ENCODE measurements at regions not wholly inside any gene's neighbourhood (a gene's known extent, or its start where the extent isn't known, plus 50 kb on each side); places are given as distances from the start of the nearest gene placed in this dataset.
"Not testable (repeated sequence)": the region's sequence is repeated elsewhere in the genome, so short reads cannot be mapped to it uniquely, and the experiment has no call there.

DNA sequence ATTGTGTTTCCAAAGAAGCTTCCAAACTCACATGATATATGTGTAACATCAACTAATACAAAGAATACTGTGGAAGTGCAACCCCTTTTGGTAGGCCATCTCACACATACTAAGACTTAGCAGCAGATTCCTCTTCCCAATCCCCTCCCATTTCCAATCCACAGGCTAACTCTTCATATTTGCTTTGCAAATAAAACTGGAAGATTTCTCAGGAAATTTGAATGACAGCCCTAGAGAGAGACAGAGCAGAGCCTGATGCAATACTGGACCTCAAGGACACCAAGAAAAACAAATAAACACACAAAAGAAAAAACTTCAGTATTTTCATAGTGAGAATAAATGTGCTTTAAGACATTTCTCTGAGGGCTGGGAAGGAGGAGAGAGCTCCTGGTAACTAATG is 190.2 kb upstream of the BRINP3 start:
- DNase-seq (ENCODE audit: low read depth, low spot score): no peak

DNA sequence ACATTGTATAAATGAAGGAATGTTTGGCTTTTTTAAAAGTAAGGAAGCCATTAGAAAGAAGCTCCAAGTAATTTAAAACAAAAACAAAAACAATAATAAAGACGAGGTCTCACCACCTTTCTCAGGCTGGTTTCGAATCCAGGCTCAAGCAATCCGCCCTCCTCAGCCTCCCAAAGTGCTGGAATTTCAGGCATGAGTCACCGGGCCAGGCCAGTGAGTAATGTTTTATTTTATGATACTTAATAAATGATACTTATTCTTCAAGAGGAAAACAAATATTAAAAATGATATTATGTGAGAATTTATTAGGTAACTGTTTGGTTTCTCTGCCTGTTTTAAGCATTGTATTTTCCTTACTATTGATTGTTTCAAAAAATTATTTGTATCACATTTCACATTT is 201.4 kb upstream of the BRINP3 start:
- no peak for DNase-seq (ENCODE audit: low read depth, low spot score)

DNA sequence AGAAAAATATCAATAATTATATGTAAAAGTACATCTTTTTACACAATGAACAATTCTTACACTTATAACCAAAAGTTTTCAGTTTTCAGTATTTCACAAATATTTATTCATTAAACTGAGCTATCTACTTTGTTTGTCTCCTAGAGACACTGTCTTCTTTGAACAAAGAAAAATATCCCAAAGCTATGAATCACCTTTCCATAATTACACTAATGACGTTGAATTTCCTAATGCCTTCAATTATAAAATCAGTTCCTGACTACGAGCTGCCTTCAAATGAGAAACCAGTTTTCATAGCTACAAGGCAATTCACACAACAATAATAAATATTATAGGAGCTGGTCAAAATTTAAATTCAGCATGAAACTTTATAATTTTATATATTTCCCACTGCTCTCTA is 201.8 kb upstream of the BRINP3 start:
- no peak for DNase-seq (ENCODE audit: low read depth, low spot score)

DNA sequence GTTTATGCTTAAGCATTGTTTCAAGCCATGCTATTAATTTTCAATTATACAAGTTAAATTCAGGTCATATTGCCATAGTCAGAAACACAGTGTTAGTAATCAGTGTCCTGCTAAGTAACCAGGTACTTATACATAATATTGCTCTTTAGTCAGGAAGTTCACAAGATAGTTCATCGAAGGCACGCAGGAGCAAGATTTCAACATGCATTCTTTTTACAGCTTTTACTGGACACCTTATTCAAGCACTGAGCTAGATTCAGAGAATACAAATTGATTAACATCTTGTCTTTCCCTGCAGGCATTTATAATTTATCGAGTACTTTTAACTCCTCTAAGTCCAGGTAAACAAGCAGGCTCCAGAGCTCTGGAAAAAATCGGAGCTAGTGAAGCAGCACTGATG is 202.3 kb upstream of the BRINP3 start:
- DNase-seq (ENCODE audit: low read depth, low spot score): no peak

DNA sequence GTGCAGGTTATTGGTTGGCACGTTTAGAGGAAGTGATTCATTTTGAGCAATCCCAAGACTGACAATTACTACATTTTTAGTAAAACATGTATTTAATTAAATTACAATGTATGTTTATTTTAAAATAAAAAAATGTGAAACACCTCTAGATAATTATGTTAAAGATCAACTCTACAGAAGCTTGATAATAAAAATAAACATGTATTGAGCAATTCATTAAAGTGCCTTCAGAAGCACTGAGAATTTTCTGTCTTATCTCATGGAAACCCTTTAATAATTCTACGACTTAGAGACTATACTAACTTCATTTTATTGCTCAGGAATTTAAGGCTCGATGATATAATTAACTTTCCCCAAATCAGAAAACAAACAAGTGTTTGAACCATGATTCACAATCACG is 208.0 kb upstream of the BRINP3 start:
- DNase-seq (ENCODE audit: low read depth, low spot score): no peak

DNA sequence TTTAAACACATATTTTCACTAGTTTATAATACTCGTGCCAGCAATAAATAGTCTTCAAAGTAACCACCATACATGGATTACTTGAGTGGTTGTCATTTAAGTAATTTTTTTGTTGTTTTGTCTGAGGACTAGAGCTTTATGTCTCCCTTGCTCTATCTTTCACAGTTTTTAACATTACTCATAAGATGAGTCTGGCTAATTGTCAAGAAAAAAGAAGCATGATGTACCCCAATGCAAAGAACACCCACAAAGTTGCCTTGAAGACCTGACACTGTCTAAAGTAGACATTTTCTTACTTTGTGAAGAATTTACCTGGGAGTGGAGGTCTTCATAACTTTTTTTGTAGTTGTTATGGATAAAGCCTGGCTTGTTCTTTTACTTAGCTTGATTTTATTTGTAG is 210.4 kb upstream of the BRINP3 start:
- DNase-seq (ENCODE audit: low read depth, low spot score): no peak

DNA sequence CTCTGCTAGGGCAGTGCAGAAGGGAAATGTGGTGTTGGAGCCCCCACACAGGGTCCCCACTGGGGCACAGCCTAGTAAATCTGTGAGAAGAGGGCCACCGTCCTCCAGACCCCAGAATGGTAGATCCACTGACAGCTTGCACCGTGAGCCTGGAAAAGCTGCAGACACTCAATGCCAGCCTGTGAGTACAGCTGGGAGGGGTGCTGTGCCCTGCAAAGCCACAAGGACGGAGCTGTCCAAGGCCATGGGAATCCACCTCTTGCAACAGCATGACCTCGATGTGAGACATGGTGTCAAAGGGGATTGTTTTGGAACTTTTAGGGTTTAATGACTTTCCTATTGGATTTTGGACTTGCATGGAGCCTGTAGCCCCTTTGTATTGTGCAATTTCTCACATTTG is 220.8 kb upstream of the BRINP3 start:
- DNase-seq (ENCODE audit: low read depth, low spot score): not testable (repeated sequence)

DNA sequence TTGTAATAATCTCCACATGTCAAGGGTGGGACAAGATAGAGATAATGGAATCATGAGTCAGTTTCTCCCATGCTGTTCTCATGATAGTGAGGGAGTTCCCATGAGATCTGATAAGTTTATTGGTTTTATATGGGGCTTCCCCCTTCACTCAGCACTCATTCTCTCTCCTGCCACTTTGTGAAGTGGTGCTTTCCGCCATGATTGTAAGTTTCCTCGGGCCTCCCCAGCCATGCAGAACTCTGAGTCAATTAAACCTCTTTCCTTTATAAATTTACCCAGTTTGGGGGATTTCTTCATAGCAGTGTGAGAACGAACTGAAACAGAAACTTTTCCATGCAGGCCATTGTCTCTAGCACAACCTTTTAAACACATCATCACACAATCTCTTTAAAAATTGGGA is 221.5 kb upstream of the BRINP3 start:
- no peak for DNase-seq (ENCODE audit: low read depth, low spot score)

DNA sequence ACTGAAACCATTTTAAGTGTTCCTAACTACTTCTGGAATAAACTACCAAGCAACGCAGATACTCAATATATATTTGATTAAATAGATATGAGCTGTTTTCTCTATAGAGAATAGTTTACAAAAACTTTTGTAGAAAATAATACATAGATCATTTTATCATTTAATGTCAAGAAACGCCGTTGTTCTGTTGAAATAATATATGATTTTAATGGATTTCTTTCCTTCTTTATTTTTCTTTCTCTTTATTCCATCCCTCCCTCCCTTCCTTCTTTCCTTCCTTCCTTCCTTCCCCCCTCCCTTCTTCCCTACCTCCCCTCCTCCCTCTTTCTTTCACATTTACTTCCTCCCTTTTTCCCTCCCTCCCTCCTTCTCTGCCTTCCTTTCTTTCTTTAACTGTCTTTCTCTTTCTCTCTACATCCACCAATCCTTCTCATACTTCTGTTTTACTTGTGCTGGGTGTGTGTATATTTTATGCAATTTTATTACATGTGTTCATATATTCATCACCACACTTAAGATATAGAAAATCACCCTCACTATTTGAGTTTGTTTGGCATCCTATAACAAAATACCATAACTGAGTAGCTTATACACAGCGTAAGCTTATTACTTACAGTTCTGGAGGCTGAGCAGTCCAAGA is 230.9 kb upstream of the BRINP3 start:
- no peak for DNase-seq (ENCODE audit: low read depth, low spot score)

DNA sequence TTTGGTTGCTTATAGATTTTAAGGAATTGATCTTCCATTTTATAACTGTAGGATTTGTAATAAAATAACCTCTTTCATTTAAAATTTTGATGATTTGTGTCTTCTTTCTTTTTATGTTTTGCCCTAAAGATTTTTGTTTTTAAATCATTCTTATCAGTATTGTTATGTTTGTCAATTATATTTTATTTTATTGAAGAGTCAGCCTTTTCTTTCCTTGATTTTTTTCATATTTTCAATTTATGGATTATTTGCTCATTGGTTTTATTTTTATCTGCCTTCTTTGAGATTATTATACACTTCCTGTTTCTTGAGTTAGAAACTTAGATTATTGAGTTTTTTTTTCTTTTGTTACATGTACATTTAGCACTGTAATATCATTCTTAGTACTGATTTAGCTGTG is 233.4 kb upstream of the BRINP3 start:
- DNase-seq (ENCODE audit: low read depth, low spot score): no peak

DNA sequence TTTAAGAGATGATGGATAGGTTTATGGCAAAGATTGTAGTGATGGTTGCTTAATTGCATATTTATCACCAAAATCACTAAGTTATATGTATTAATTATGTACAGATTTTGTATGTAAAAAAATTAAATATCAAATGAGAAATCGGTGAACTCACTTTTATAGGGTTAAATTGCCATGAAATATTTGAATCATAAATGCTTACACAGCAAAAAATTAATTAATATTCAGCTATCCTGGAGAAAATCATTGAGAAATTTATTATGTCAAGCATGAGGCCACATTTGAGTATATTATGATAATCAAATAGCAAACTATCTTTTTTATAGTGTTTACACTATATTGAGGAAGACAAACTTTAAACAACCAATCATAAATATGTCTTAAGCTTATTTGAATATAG is 239.4 kb upstream of the BRINP3 start:
- no peak for DNase-seq (ENCODE audit: low read depth, low spot score)

DNA sequence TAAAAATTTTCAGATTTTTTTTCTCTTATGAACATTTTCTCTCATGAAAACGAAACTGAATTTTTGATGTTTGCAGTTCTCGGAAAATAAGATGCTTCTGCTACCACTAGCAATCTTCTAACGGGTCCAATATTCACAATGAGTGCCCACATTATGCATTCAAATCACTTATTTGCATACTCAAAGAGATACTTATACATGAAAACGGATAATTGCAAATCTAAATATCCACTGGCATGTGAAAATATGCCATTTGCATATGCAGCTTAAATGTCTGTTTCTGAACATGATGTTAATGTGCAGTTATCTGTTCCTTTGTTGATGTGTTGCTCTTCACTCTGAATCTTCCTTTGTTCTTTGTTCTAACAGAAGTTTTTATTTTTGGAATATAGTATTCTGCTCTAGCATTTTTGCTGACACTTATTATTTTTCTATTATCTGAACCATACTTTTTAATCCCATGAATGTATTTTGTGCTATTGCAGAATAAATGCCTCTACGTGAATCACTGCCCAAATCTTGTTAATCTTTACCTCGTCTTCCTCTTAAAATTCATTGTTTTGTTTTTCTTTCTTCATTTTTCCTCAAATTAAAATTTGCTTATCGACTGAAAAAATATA is 259.4 kb upstream of the BRINP3 start:
- DNase-seq (ENCODE audit: low read depth, low spot score): no peak

DNA sequence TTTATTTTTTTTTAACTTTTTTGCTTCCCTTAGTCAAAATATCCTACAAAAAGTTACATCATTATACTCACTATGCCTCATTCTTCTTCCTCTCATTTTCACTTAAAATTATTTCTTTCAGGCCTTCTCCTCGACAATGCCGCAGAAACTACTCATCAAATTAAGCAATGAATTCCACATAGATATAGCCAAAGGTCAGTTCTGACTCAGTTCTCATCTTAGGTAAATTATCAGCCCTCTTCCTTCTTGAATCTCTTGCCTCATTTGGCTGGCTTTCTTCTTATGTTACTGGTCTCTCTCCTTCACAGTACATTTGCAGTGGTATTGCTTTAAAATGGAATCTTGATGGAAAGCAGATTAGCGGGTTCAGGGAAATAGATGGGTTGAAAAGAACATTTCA is 260.7 kb upstream of the BRINP3 start:
- DNase-seq (ENCODE audit: low read depth, low spot score): no peak

DNA sequence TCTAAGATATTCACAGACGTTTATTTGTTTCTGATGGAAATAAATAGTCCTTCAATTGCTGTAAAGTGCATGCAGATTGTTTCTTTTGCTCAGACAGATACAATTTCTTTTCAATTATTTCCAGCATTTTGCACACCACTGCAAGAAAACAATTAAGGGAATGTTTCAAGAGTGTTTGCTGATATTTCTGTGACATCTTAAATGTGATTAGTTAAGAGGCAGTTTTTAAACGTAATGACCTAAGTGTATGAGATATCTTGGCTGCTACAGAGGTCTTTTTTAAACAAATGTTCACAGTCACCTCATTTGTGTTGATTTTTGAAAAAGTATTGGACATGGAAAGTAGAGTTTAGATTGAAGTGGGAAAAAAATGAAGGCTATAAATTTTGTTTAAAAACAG is 262.3 kb upstream of the BRINP3 start:
- DNase-seq (ENCODE audit: low read depth, low spot score): no peak

DNA sequence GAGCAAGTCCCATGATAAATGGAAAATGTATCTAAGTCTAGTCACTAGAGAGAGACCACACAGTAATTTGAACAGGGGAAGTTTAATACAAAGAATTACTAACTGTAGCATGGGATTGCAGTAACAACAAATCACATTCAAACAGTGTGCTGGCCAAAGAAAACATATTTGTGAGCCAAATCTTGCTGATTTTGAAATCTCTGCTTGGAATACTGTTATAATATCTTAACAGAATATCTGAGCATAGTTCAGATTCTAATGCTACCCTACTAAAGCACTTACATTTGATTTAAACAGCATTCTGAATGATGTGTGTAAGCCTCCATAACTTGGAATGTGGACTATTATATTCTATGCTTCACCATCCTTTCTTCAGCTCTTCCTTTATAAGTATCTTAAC is 270.0 kb upstream of the BRINP3 start:
- DNase-seq (ENCODE audit: low read depth, low spot score): peak; percentile 2

DNA sequence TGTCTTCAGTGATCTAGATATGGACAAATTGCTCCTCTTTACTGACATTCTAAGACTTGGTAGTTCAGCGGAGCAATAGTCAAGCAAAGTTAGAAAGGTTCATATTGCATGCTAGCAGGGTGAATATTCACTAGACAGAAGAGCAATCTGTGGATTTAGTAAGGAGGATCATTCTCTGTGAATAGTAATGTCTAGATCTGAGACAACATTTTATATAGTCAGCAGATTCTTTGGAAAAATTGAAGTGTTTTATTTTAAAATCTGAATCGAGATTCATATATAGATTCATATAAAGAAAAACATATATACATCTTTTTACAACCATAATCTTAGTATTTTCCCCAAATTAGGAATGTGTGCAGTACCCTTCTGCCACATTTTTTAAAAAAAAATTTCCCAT is 274.5 kb upstream of the BRINP3 start:
- no peak for DNase-seq (ENCODE audit: low read depth, low spot score)

DNA sequence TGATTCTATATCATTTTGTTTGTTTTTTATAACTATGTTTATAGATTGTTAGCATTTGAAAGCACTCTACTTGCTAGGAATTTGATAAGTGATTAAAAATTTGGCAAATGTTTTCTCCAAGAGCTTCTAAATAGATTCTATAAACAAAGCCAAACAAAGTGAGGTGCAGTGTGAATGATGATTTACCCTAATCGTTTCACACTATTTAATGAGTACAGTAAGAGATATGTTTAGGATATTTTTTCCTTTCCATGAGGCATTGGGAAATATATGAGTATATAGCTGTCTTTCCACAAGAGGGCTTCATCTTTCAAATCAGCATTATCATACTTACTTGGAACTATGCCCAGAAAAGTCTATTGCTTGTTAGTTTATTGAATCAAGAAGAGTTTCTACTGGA is 277.0 kb upstream of the BRINP3 start:
- DNase-seq (ENCODE audit: low read depth, low spot score): no peak

DNA sequence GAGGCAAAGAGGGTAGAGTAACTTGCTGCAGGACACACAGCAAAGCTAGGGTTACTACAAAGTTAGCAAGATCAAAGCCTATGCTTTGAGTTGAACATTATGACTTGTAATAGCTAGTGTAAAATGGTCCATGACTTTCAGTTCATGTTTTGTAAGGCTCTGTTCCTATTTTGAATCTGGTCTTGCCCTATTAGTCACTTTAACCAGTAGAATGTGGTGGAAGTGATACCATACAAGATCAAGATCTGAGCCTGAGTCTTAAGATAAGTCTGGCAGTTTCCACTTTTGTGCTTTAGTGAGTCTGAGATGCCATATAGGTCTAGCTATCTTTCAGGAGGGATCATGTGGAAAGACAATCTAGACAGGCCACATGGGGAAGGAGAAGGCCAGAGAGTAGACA is 282.1 kb upstream of the BRINP3 start:
- no peak for DNase-seq (ENCODE audit: low read depth, low spot score)

DNA sequence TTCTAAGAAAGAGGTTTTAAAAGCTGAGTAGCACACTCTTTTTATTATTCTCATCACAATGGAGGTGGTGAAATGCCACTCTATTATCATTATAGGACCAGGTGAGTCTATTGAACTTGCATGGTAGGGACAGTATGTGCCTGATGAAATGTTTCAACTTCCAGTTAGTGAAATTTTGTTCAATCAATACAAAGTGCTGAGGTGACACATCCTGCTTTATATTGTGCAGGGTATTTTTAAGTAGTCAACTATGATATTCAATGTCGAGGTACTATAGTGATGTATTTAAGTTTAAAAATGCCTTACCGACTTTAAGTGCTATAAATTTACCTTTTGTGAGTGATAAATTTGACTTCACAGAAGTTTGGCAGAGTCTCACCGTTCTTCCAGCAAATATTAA is 284.7 kb upstream of the BRINP3 start:
- DNase-seq (ENCODE audit: low read depth, low spot score): no peak

DNA sequence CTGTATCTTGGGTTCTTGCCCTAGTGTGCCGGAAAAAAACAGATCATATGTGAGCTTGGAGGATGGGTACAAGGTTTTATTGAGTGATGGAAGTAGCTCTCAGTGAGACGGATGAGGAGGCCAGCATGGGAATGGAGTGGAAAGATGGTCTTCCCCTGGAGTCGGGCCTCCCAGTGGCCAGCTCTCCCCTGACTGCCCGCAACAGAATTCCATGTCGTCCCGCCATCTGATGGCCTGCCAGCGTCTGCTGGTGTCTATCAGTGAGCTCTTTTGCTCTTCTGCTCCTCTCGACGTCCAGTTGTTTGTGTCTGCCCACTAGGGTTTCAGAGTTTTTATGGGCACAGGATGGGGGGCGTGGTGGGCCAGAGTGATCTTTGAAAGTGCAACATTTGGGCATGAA is 315.2 kb upstream of the BRINP3 start:
- DNase-seq (ENCODE audit: low read depth, low spot score): no peak

DNA sequence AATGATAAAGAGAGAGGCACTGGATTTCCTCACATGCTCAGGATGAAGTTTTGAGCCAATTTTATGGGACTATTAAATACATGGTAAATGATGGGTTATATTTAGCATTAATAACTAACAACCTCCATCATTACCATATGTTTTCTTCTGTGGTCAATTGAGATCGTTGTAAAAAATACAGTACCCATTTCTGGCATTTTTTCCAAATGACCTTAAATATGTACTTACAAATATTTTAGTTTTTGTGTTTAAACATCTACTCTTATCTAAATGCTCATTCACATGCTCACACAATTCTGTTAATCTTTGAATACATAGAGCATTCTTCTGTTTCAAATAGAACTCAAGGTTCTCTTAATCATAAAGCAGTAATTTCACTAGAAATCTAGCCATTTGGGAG is 330.0 kb upstream of the BRINP3 start:
- DNase-seq (ENCODE audit: low read depth, low spot score): no peak

DNA sequence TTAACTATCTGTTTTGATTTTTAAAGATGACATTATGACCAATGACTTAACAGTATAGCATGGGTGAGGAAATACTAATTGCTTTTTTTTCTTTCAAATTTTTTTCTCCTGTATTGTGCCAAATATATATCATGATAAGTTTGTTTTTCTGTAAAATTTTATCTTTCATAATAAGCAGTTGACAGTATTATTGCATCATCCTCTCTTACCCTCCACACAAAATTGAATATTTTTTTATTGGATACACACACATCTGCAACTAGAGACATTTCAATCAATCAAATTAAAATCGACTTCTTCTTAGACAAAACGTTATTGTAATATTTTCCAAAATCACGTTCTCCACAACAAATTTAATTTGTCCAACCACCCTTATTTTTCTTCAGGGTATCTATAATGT is 330.4 kb upstream of the BRINP3 start:
- DNase-seq (ENCODE audit: low read depth, low spot score): no peak

DNA sequence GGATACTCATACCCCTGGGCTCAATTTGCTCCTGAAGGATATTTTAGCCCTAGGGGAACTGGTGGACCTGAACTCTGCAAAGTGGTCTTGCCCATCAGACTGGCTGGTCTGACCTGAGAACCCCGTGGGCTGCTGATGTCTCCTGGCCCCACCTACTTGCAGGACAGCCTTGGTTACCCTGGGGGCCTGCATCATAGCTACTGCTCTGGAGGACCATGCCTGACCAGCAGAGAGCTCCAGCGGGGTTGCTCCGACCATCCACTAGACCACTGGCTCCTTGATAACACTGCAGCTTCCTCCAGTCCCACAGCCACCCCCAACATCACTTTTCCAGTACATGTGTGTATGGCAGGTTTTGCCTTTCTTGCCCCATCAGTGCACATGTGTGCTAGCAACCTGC is 331.6 kb upstream of the BRINP3 start:
- no peak for DNase-seq (ENCODE audit: low read depth, low spot score)

DNA sequence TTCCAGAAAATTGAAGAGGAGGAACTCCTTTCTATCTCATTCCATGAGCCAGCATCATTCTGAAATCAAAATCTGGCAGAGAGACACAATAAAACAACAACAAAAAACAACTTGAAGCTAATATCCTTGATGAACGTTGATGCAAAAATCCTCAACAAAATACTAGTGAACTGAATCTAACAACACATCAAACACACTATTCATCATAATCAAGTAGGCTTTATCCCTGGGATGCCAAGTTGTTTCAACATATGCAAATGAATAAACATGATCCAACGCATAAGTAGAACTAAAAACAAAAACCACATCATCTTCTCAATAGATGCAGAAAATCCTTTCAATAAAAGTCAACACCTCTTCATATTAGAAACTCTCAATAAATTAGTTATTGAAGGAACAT is 335.3 kb upstream of the BRINP3 start:
- DNase-seq (ENCODE audit: low read depth, low spot score): no peak
